PC-3 (cell line): ENCODE measurements at regions not wholly inside any gene's neighbourhood (a gene's known extent, or its start where the extent isn't known, plus 50 kb on each side); places are given as distances from the start of the nearest gene placed in this dataset.

Source experiments
- ATAC-seq: fragments of 200-7000 bp; cut with Tn5 transposase; 2 replicates; pipeline ENCODE4 v1.9.1; 2020; ENCODE audit warnings: mild to moderate bottlenecking, moderate library complexity
- BruUV-seq: library from RNA; stranded (reverse); fragments of 400-500 nt; replicated peaks from 2 replicates; lab custom pipeline; 2021; lab: Mats Ljungman, UMichigan
- CTCF ChIA-PET: fragments of 300-600 bp; sonication (Branson Sonifier 250); formaldehyde crosslinking; loops from one replicate; lab custom pipeline; 2022; ENCODE audit warnings: antibody characterized with exemption; lab: Charles Lee
- POLR2A ChIA-PET: fragments of 300-600 bp; sonication (Branson Sonifier 250); formaldehyde crosslinking; loops from one replicate; lab custom pipeline; 2022; ENCODE audit warnings: antibody characterized with exemption; ENCODE audit not compliant: unreplicated experiment; lab: Charles Lee
- DNase-seq: peaks from one replicate; pipeline ENCODE4 v3.0.0-alpha.2; 2015
- H2AFZ ChIP-seq: fragments of 300-600 bp; sonication (generic); 2 replicates; pipeline ENCODE4 v1.6.0; 2016; ENCODE audit warnings: antibody characterized with exemption, low read length
- H3F3A ChIP-seq: fragments of 300-600 bp; sonication (generic); one replicate; pipeline ENCODE4 v1.6.0; 2017; ENCODE audit warnings: antibody characterized with exemption, low read length, control low read depth, mild to moderate bottlenecking; ENCODE audit not compliant: unreplicated experiment
- H3K27ac ChIP-seq: fragments of 300-600 bp; sonication (generic); 2 replicates; pipeline ENCODE4 v1.5.1; 2016; ENCODE audit warnings: mild to moderate bottlenecking, low read length
- H3K27me3 ChIP-seq: fragments of 300-600 bp; sonication (generic); 2 replicates; pipeline ENCODE4 v1.6.1; 2016; ENCODE audit warnings: low read length, mixed read lengths
- H3K36me3 ChIP-seq: fragments of 300-600 bp; sonication (generic); 2 replicates; pipeline ENCODE4 v1.6.1; 2016; ENCODE audit warnings: low read depth, mixed run types, low read length, mixed read lengths
- H3K4me1 ChIP-seq: fragments of 300-600 bp; sonication (generic); 2 replicates; pipeline ENCODE4 v1.5.1; 2016; ENCODE audit warnings: low read length; ENCODE audit not compliant: insufficient read depth
- H3K4me2 ChIP-seq: fragments of 300-600 bp; sonication (generic); 2 replicates; pipeline ENCODE4 v1.6.0; 2016; ENCODE audit warnings: low read length
- H3K4me3 ChIP-seq: fragments of 300-600 bp; sonication (generic); 2 replicates; pipeline ENCODE4 v1.5.1; 2016; ENCODE audit warnings: mild to moderate bottlenecking, low read length, mixed read lengths
- H3K79me2 ChIP-seq: fragments of 300-600 bp; sonication (generic); 2 replicates; pipeline ENCODE4 v1.6.1; 2017; ENCODE audit warnings: low read length, mixed read lengths
- H3K9ac ChIP-seq: fragments of 300-600 bp; sonication (generic); 2 replicates; pipeline ENCODE4 v1.6.0; 2016; ENCODE audit warnings: mild to moderate bottlenecking, low read length
- H3K9me2 ChIP-seq: fragments of 300-600 bp; sonication (generic); replicated peaks from 2 replicates; pipeline ENCODE4 v1.6.1; 2016; ENCODE audit warnings: mixed run types, low read length, mixed read lengths
- H3K9me3 ChIP-seq: fragments of 300-600 bp; sonication (generic); 2 replicates; pipeline ENCODE4 v1.6.1; 2016; ENCODE audit warnings: low read length, mixed read lengths
- H4K20me1 ChIP-seq: fragments of 300-600 bp; sonication (generic); 2 replicates; pipeline ENCODE4 v1.6.1; 2016; ENCODE audit warnings: low read length, mixed read lengths
- CTCF ChIP-seq: fragments of 300-600 bp; sonication (generic); conservative IDR thresholded peaks from 2 replicates; pipeline ENCODE4 v1.5.1; 2017; ENCODE audit warnings: antibody characterized with exemption, low read depth, mild to moderate bottlenecking, low read length
- EZH2 ChIP-seq: fragments of 300-600 bp; sonication (generic); IDR thresholded peaks from one replicate; pipeline ENCODE4 v1.6.1; 2017; ENCODE audit warnings: antibody characterized with exemption, mild to moderate bottlenecking, low read length; ENCODE audit not compliant: unreplicated experiment
- EZH2phosphoT487 ChIP-seq: fragments of 300-600 bp; sonication (generic); IDR thresholded peaks from 2 replicates; pipeline ENCODE4 v1.6.1; 2018; ENCODE audit warnings: mild to moderate bottlenecking, antibody characterized with exemption, low read length, borderline replicate concordance
- intact Hi-C: fragments of 100-400 bp; cut with micrococcal nuclease; formaldehyde crosslinking; loops from 2 replicates; pipeline ENCODE4 v1.9.0; 2023

GRCh38 chr3:14288833-14289451, 110.3 kb downstream of the LSM3 start:
- no peaks in the 10 kb centered on the region for H3K9me2 ChIP-seq
- H3K4me1 ChIP-seq, result no peaks in the 10 kb centered on the region
- intact Hi-C loops, result no loop called here
- no peak for DNase-seq
- TF ChIP-seq EZH2phosphoT487, result no peak
- TF ChIP-seq CTCF, result peak; percentile 32; the same call in 1 of the 2 replicates
- no peaks in the 10 kb centered on the region for H4K20me1 ChIP-seq
- ChIA-PET POLR2A (no interaction called here), CTCF (interaction anchor here (1.0 kb wide), 1 partner anchor 86 kb away, joined by 3 read pairs; no protein-coding TSS in a partner anchor)
- H3K9ac ChIP-seq, result no peak overlapping the region
- H3K4me2 ChIP-seq, result no peak overlapping the region
- H3K4me3 ChIP-seq, result no peak overlapping the region
- no peaks in the 10 kb centered on the region for H3K9me3 ChIP-seq
- no peak overlapping the region for H2AFZ ChIP-seq
- ATAC-seq, result no peak
- H3K79me2 ChIP-seq, result no peaks in the 10 kb centered on the region
- BruUV-seq, result no TSS peak
- no peaks in the 10 kb centered on the region for H3K36me3 ChIP-seq
- peaks cover 14% of the 10 kb centered on the region; the same call in 1 of the 2 replicates for H3K27me3 ChIP-seq
- H3F3A ChIP-seq, result no peaks in the 10 kb centered on the region
- H3K27ac ChIP-seq, result no peak overlapping the region

GRCh38 chr3:14289590-14290461, 111.2 kb downstream of the LSM3 start:
- intact Hi-C loops, result no loop called here
- Histone ChIP-seq H3K27me3 (peaks cover 14% of the 10 kb centered on the region; the same call in 1 of the 2 replicates), H3K4me1 (no peaks in the 10 kb centered on the region), H3F3A (no peaks in the 10 kb centered on the region), H3K4me3 (no peak overlapping the region), H2AFZ (no peak overlapping the region), H3K36me3 (no peaks in the 10 kb centered on the region), H4K20me1 (no peaks in the 10 kb centered on the region), H3K27ac (no peak overlapping the region), H3K9me3 (no peaks in the 10 kb centered on the region), H3K79me2 (no peaks in the 10 kb centered on the region), H3K9ac (no peak overlapping the region), H3K4me2 (no peak overlapping the region), H3K9me2 (no peaks in the 10 kb centered on the region)
- BruUV-seq, result no TSS peak
- CTCF ChIA-PET, result interaction anchor here (1.0 kb wide), 1 partner anchor 87 kb away, joined by 3 read pairs; no protein-coding TSS in a partner anchor
- DNase-seq (peak; percentile 62), ATAC-seq (peak; percentile 88)
- TF ChIP-seq CTCF, result no peak
- TF ChIP-seq EZH2, result no peak
- TF ChIP-seq EZH2phosphoT487, result no peak
- POLR2A ChIA-PET, result no interaction called here
